Mesendoderm (in vitro differentiated cells): ENCODE measurements at regions not wholly inside any gene's neighbourhood (a gene's known extent, or its start where the extent isn't known, plus 50 kb on each side); places are given as distances from the start of the nearest gene placed in this dataset.
"Not testable (repeated sequence)": the region's sequence is repeated elsewhere in the genome, so short reads cannot be mapped to it uniquely, and the experiment has no call there.

Experiments
- DNase-seq: peaks from one replicate; pipeline ENCODE4 v3.0.0; 2013
- H2AK5ac ChIP-seq: 2 replicates; pipeline ENCODE4 v1.6.1; 2013; ENCODE audit warnings: low read length, inconsistent platforms
- H2BK120ac ChIP-seq: 2 replicates; pipeline ENCODE4 v1.6.1; 2013; ENCODE audit warnings: low read depth, mild to moderate bottlenecking, low read length, moderate library complexity, mixed read lengths
- H2BK15ac ChIP-seq: replicated peaks from 2 replicates; pipeline ENCODE4 v1.6.1; 2013; ENCODE audit warnings: low read depth, mild to moderate bottlenecking, moderate library complexity
- H2BK5ac ChIP-seq: 2 replicates; pipeline ENCODE4 v1.6.1; 2013; ENCODE audit warnings: low read length, inconsistent platforms
- H3K18ac ChIP-seq: 2 replicates; pipeline ENCODE4 v1.6.1; 2013; ENCODE audit warnings: mild to moderate bottlenecking, low read length, mixed read lengths
- H3K23ac ChIP-seq: one replicate; pipeline ENCODE4 v1.6.1; 2013; ENCODE audit warnings: low read length
- H3K27ac ChIP-seq: 2 replicates; pipeline ENCODE4 v1.5.1; 2013; ENCODE audit warnings: low read depth, mild to moderate bottlenecking, inconsistent platforms, low read length, moderate library complexity
- H3K27me3 ChIP-seq: 2 replicates; pipeline ENCODE4 v1.6.1; 2013; ENCODE audit warnings: low read length, control low read depth, mild to moderate bottlenecking, inconsistent platforms; ENCODE audit not compliant: insufficient read depth, poor library complexity
- H3K36me3 ChIP-seq: 2 replicates; pipeline ENCODE4 v1.6.1; 2013; ENCODE audit warnings: low read length, inconsistent platforms; ENCODE audit not compliant: control insufficient read depth, insufficient read depth
- H3K4ac ChIP-seq: one replicate; pipeline ENCODE4 v1.6.1; 2013; ENCODE audit warnings: low read depth, mild to moderate bottlenecking, low read length, moderate library complexity
- H3K4me1 ChIP-seq: 2 replicates; pipeline ENCODE4 v1.6.1; 2013; ENCODE audit warnings: low read depth, low read length, inconsistent platforms; ENCODE audit not compliant: control insufficient read depth
- H3K4me2 ChIP-seq: 2 replicates; pipeline ENCODE4 v1.6.1; 2013; ENCODE audit warnings: low read length
- H3K4me3 ChIP-seq: 2 replicates; pipeline ENCODE4 v1.5.1; 2013; ENCODE audit warnings: mild to moderate bottlenecking, low read length
- H3K56ac ChIP-seq: one replicate; pipeline ENCODE4 v1.6.1; 2013; ENCODE audit warnings: low read length
- H3K79me1 ChIP-seq: 2 replicates; pipeline ENCODE4 v1.6.1; 2013; ENCODE audit warnings: low read length, inconsistent platforms
- H3K79me2 ChIP-seq: 2 replicates; pipeline ENCODE4 v1.6.1; 2013; ENCODE audit warnings: mild to moderate bottlenecking, low read length; ENCODE audit not compliant: control insufficient read depth, insufficient read depth
- H3K9ac ChIP-seq: 2 replicates; pipeline ENCODE4 v1.6.1; 2013; ENCODE audit warnings: low read length, inconsistent platforms
- H4K5ac ChIP-seq: one replicate; pipeline ENCODE4 v1.6.1; 2013; ENCODE audit warnings: low read length
- H4K8ac ChIP-seq: one replicate; pipeline ENCODE4 v1.6.1; 2013; ENCODE audit warnings: low read depth, mild to moderate bottlenecking, control low read depth, low read length, moderate library complexity
- WGBS: extraction: QIAGEN DNeasy Blood & Tissue Kit; methylation state at CpG from one replicate; pipeline ENCODE4 v1.1.7; 2013; ENCODE audit warnings: low lambda C conversion rate, missing lambda C conversion rate; ENCODE audit not compliant: insufficient coverage; ENCODE audit errors: extremely low coverage; 5-methylcytosine and 5-hydroxymethylcytosine counted together

DNA sequence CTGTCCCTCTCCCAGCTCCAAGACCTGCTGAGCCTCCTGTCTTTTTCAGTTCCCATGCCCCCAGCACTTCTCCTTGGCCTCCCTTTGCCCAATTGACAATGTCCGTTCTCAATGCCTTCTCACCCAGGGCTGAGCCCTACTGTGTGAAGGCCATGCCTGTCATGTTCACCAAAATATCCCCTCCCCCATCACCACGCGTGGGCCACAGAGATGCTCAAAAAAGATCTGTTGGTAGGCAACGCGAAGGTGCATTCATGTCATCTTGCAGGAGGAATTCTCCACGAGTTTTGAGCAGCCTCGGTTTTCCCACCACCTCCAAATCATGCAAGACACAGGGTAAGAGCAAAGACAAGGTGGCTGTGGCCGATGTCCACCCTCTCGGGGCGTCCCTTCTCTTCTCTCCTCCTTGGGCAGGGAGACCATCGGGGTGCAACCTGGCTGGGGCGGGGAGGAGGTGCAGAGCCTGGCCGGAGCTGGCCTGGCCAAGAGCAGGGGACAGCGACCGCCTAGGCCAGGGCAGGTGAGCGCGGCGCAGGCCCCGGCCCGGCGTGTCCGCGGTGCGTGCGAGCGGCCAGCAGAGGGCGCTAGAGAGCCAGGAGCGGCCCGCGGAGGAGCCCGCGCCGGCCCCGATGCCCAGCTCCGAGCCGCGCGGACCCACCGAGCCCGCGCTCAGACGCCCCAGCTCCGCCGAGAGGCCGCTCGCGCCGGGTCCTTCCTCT is 56.3 kb upstream of the KRTAP5-11 start:
- not testable (repeated sequence) for H3K23ac ChIP-seq, H3K4ac ChIP-seq, H2AK5ac ChIP-seq, H3K4me3 ChIP-seq, H3K27me3 ChIP-seq, H2BK120ac ChIP-seq, H3K79me1 ChIP-seq, H2BK15ac ChIP-seq, H4K5ac ChIP-seq, H3K36me3 ChIP-seq, H3K27ac ChIP-seq, H3K4me1 ChIP-seq, H4K8ac ChIP-seq, H2BK5ac ChIP-seq, H3K4me2 ChIP-seq, H3K79me2 ChIP-seq
- Histone ChIP-seq H3K18ac (peak overlapping the region; percentile 76), H3K56ac (peak overlapping the region; percentile 85), H3K9ac (peak overlapping the region; percentile 83)
- DNase-seq, result peak; percentile 58
- WGBS, result no CpG with 5 or more reads among the region's 48 CpGs

DNA sequence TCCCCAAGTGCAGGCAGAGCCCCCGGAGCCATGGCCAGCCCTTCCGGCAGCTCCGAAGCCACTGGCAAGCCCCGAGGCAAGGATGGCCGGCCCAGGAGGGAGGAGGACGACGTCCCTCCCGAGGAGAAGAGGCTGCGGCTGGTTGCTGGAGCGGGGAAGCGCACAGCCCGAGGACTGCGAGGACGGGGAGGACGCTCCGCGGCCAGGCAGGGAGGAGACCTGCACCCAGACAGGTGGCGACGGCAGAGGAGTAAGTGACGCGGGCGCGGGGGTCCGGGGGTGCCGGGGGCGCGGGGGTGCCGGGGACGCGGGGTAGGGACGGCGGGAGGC is 56.8 kb upstream of the KRTAP5-11 start:
- not testable (repeated sequence) for H4K5ac ChIP-seq, H3K36me3 ChIP-seq, H2BK5ac ChIP-seq, H4K8ac ChIP-seq, H3K79me1 ChIP-seq, H2BK15ac ChIP-seq, H2BK120ac ChIP-seq, H3K79me2 ChIP-seq, H3K27me3 ChIP-seq, H3K23ac ChIP-seq, H3K4me2 ChIP-seq, H3K4me1 ChIP-seq, H3K4ac ChIP-seq, H3K27ac ChIP-seq, H2AK5ac ChIP-seq
- peak overlapping the region; percentile 83 for H3K9ac ChIP-seq
- WGBS, result no CpG with 5 or more reads among the region's 32 CpGs
- H3K56ac ChIP-seq, result peak overlapping the region; percentile 85
- peak; percentile 50 for DNase-seq
- peak overlapping the region; percentile 76 for H3K18ac ChIP-seq
- peak overlapping the region; percentile 32 for H3K4me3 ChIP-seq

DNA sequence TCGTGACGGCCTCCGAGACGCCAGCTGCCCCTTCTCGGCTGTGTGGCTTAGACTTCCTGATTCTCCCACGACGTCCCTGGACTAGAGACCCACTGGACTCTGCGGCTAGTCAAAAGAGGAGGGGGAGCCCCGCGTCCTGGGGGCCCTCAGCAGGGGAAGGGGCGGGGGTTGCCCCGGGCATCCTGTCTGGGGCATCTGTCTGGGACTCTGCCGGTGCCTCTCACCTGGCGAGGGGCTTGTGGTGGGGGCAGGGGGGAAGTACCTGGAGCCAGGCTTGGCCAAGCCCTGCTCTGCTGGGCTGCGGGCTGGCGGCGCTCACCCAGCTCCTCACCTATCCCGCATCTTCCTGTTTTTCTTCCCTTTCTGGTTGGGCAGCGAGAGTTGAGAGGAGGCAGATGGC is 57.2 kb upstream of the KRTAP5-11 start:
- Histone ChIP-seq H3K4me3 (peak overlapping the region; percentile 30), H3K9ac (peak overlapping the region; percentile 66), H3K56ac (peak overlapping the region; percentile 78), H3K18ac (peak overlapping the region; percentile 76), H3K4ac (peak overlapping the region; percentile 73)
- not testable (repeated sequence) for H3K27me3 ChIP-seq, H4K8ac ChIP-seq, H3K4me2 ChIP-seq, H4K5ac ChIP-seq, H2BK120ac ChIP-seq, H3K23ac ChIP-seq, H2BK15ac ChIP-seq, H3K36me3 ChIP-seq, H3K4me1 ChIP-seq, H3K27ac ChIP-seq, H2BK5ac ChIP-seq, H2AK5ac ChIP-seq, H3K79me2 ChIP-seq, H3K79me1 ChIP-seq
- peak; percentile 11 for DNase-seq
- WGBS, result no CpG with 5 or more reads among the region's 19 CpGs

DNA sequence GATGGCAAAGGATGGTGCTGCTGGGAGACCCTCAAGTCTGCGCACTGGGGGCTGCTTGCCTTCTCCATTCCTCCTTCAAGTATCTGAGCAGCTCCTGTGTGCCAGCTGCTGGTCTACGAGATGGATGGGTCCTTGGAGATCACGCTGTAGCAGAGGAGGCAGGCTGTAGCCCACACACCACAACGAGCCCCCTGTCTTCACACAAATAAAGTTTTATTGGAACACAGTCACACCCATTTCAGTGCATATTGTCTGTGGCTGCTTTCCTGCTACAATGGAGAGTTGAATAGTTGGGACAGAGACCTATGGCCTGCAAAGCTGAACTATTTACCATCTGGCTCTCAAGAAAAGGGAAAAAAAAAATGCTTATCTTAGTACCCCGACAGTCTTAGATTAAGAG is 64.4 kb upstream of the KRTAP5-11 start:
- not testable (repeated sequence) for H3K56ac ChIP-seq, H3K79me1 ChIP-seq
- WGBS, result no CpG with 5 or more reads among the region's 5 CpGs

DNA sequence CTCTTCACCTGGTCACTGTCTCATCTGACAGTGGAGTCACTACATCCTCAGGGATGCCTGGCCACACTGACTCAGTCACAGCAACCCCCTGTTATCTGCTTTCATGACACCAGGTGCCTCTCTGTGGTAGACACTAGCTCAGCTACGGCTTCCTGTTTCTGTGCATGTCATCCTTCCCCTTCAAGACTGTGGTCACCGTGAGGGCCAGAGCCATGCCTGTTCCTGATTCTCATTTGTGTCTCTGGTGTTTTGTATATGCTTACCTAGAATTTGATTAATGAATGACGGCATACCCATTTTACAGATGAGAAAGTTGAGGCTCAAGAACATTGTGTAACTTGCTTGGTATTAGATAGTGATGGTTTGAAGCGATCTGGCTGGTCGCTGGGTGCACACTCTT is 70.3 kb upstream of the KRTAP5-11 start:
- not testable (repeated sequence) for H2BK5ac ChIP-seq, H2BK120ac ChIP-seq, DNase-seq, H3K36me3 ChIP-seq, H3K4me2 ChIP-seq, H3K4ac ChIP-seq, H3K23ac ChIP-seq, H3K79me2 ChIP-seq, H4K8ac ChIP-seq, H4K5ac ChIP-seq, H3K4me1 ChIP-seq, H2AK5ac ChIP-seq, H3K18ac ChIP-seq, H3K79me1 ChIP-seq, H3K9ac ChIP-seq, H3K27me3 ChIP-seq, H3K56ac ChIP-seq, H2BK15ac ChIP-seq, H3K4me3 ChIP-seq, H3K27ac ChIP-seq
- WGBS, result no CpG with 5 or more reads among the region's 5 CpGs

More for the DNA sequence above, 64.4 kb upstream of the KRTAP5-11 start:
- H3K9ac ChIP-seq, H2BK15ac ChIP-seq, DNase-seq, H2AK5ac ChIP-seq, H3K27ac ChIP-seq, H2BK5ac ChIP-seq, H4K8ac ChIP-seq, H2BK120ac ChIP-seq, H3K27me3 ChIP-seq, H3K4me1 ChIP-seq, H3K79me2 ChIP-seq, H4K5ac ChIP-seq, H3K23ac ChIP-seq, H3K4me3 ChIP-seq, H3K4ac ChIP-seq, H3K18ac ChIP-seq, H3K36me3 ChIP-seq, H3K4me2 ChIP-seq: not testable (repeated sequence)

DNA sequence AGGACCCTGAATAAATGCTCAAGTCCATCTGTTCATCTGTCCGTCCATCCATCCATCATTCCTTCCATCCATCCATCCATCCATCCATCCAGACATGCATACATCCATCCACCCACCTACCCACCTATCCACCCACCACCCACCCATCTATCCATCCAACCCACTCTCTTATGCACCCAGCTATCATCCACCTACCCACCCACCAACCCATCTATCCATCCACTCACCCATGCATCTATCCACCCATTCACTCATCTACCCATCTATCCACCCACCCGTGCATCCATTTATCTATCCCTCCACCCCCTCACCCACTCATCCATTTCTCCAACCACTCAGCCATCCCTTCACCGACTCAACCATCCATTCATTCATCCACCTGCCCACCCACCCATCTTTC is 71.7 kb upstream of the KRTAP5-11 start:
- WGBS, result no CpG with 5 or more reads among the region's 3 CpGs

More for the DNA sequence above, 71.7 kb upstream of the KRTAP5-11 start:
- H2BK120ac ChIP-seq, H3K56ac ChIP-seq, H4K8ac ChIP-seq, H3K4me3 ChIP-seq, DNase-seq, H2BK5ac ChIP-seq, H3K9ac ChIP-seq, H3K79me2 ChIP-seq, H3K79me1 ChIP-seq, H3K18ac ChIP-seq, H2AK5ac ChIP-seq, H4K5ac ChIP-seq, H2BK15ac ChIP-seq, H3K27me3 ChIP-seq, H3K4ac ChIP-seq, H3K36me3 ChIP-seq, H3K23ac ChIP-seq, H3K4me2 ChIP-seq, H3K27ac ChIP-seq, H3K4me1 ChIP-seq: not testable (repeated sequence)
